GM19452 (cell line): ENCODE measurements at regions not wholly inside any gene's neighbourhood (a gene's known extent, or its start where the extent isn't known, plus 50 kb on each side); places are given as distances from the start of the nearest gene placed in this dataset.
"Not testable (repeated sequence)": the region's sequence is repeated elsewhere in the genome, so short reads cannot be mapped to it uniquely, and the experiment has no call there.

Experiments used
- ATAC-seq: cut with Tn5 transposase; IDR thresholded peaks from one replicate; pipeline ENCODE4 v1.9.1; 2021; ENCODE audit not compliant: unreplicated experiment

DNA sequence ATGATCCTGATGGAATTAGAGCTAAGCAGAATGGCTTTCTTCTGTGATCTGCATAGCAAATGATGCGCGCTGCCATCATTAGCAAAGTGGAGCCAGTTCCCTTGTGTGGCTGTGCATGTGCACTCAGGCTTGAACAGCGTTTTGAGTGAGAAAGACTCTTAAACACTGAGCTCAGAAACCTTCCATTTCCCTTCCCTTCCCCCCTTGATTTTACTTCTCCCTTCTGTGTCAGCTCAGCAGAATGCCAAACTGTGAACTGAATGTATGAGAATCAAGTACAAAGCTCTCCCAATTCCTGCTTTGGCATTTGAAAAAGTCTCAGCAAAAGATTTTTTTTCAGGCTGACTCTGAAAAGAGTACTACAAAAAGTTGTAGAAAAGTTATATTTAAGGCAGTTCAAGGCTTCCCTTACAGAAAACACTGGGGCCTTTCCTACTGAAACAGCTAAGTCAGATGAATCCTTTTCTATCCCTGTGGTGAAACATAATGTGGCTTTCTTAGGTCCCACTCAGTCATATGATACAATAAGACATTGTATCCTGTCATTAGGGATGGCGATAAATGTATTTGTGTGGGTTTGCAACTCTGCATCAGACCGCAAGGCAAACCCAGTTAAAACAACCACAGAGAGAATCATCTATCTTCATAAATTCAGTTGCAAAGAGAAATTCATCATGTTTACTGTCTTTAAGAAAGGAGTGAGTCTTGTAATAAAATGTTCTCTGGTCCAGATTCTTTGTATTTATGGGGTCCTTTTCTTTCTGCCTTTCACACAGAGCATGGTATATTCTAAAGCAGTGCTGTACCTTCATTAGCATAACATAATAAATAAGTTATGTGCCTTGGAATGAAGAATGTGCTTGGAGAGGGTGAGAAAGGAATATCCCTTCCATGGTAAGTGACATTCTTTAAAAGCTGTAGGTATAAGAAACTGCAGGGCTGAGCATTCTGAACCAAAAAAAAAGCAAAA, 222.6 kb downstream of the CAAP1 start:
- ATAC-seq, result no peak

DNA sequence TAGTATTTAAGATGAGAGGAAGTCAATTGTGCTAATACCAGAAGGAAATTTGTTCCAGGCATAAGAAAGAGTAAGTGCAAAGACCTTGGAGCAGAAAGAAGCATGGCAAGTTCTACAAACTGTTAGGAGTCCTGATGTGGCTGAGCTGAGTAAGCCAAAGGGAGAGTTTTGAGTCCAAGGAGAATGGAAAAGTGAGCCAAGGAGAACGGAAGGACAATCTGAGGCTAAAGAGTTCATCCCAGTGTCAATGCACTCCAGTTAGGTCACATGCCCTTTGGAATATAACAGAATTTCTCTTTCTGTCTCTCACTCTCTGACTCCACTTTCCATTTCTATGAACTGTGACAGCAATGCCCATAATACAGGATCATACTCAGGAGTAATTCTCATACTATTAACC, 224.7 kb downstream of the CAAP1 start:
- no peak for ATAC-seq

- ATAC-seq, result no peak
These were observed 226.9 kb downstream of the CAAP1 start for GRCh38 chr9:26665666-26666065.

DNA sequence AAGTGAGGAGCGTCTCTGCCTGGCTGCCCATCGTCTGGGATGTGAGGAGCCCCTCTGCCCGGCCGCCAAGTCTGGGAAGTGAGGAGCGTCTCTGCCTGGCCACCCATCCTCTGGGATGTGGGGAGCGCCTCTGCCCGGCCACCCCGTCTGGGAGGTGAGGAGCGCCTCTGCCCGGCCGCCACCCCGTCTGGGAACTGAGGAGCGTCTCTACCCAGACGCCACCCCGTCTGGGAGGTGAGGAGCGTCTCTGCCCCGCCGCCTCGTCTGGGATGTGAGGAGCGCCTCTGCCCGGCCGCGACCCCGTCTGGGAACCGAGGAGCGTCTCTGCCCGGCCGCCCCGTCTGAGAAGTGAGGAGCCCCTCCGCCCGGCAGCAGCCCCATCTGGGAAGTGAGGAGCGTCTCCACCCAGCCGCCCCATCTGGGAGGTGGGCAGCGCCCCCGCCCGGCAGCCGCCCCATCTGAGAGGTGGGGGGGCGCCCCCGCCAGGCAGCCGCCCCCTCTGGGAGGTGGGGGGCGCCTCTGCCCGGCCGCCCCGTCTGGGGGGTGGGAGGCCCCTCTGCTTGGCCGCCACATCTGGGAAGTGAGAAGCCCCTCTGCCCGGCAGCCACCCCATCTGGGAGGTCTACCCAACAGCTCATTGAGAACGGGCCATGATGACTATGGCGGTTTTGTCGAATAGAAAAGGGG, 228.4 kb downstream of the CAAP1 start:
- not testable (repeated sequence) for ATAC-seq

DNA sequence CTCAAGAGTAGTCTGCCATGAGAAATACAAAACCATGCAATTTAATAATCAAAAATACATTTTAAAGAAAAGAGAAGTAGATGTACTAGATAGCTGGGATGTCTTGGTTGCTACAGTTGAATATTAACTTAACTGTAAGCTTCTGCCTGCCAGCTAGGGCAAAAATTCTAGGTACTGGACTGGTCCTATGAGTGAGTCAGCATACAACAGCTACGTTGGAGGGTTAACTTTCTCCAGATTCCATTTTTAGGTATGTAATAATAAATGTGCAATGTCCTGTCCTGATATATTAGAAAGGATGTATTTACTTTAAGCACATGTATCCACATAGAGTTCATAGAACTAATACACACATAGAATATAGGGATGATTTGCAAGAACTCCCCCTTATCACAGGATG, 230.1 kb downstream of the CAAP1 start:
- no peak for ATAC-seq

- no peak for ATAC-seq
These were observed 234.1 kb downstream of the CAAP1 start for GRCh38 chr9:26658476-26658875.

DNA sequence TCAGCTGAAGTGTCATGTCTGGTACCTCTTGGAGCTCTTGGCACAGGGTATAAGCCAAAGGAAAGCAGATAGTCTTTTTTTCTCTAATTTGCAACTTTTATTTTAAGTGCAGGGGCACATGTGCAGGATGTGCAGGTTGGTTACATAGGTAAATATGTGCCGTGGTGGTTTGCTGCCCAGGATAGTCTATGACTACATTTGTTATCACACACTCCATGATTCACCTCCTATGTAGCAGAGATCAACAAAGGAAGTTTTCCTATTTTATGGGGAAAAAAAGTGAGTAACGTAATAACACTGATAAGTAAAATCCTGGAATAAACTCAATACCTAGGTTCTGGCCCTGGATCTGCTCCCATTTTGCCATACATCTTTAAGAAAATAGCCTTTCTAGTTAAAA, 234.6 kb downstream of the CAAP1 start:
- no peak for ATAC-seq

DNA sequence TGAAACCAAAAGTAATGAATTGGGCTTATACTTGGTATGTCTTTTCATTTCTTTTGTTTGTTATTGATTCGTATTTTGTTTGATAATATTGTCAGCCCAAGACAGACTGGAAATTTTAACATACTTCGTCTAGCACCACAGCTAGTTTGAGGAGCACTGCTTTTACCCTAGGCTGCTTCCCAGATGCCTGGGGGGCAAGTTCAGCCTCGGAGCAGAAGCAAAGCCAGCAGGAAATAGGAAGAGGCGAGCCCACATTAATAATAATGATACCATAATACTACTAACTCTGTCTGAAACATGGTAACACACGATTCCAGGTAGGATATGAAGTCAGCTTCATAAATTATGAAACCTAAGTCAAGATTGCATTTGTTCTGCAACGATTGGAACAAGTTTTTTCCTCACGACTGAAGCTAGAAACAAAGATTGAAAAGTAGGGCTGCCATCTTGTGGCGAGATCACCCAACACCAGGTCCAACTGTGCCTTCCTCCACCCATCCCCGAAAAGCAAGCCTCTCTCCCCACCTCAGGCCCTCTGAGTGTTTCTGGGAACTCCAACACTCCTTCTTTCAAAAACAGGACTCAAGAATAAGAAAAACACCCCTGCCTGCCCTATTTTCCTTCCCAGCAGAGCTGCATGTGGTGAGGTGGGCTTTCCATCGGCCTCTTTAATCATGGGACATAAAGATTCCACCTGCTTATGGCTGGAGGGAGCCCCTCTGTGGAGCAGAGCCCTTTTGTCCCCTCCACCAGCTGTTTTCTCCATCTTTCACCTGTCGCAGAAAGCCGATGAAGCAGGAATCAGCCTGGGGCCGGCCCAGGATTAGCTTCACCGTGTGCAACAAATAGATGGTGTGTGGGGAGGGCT, 236.4 kb downstream of the CAAP1 start:
- no peak for ATAC-seq

DNA sequence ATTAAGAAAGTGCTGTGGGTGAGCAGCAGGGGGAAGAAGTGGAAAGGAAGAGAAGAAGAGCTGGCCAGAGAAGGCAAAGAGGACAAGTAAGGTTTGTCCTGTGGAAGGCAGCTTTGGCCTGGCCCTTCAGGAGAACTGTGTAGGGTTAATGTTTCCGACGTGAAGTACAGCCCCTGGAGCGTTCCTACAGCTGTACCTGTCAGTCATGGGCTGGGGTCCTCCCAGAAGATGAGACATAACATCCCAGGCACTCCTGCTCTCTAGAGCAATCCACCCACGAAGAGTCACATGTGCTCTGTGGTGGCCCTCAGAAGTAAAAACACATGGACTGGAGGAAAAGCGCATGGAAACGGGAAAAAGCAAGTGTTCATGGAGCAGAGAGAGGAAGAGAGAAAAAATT, 237.4 kb downstream of the CAAP1 start:
- ATAC-seq, result no peak

DNA sequence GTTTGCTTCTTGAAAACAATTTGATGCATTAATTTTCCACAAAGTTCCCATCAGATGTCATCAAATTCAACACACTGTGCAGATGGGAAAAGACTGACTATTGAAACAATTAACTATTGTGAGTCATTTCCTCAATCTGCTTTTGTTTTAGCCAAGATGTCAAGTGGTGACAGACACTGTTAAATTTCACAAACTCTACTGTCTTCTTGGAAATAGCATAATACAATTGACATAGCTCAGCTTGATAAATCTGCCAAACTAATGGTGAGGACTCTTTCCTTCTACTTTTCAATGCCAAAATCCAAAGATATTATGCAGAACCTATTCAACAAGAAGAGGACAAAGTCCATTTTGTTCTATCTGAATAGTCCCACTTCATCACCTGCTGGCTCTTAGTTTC, 242.3 kb downstream of the CAAP1 start:
- ATAC-seq, result no peak

GRCh38 chr9:26643826-26644225, 248.8 kb downstream of the CAAP1 start:
- no peak for ATAC-seq

DNA sequence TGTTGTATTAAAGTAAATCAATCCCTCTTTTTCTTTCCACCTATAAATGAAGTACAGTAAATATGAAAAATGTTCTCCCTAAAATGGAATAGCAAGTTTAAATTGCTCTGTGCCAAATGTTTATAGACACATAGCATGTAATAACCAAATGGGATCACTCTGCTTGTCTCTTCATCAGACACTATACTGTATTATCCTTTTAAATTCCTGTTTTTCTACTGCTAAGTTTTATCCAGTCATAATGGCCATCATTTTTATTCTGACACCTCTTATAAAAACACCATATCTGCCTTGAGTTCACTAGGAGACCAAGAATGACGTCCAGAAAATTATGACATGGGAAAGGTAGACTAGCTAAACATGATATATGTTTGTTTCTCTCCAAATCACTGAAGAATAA, 252.8 kb downstream of the CAAP1 start:
- ATAC-seq, result no peak

- no peak for ATAC-seq
These were observed 255.5 kb downstream of the CAAP1 start for GRCh38 chr9:26637101-26637500.

GRCh38 chr9:26613851-26614350, 278.7 kb downstream of the CAAP1 start:
- not testable (repeated sequence) for ATAC-seq

- ATAC-seq, result no peak
These were observed 280.4 kb downstream of the CAAP1 start for GRCh38 chr9:26612211-26612610.

DNA sequence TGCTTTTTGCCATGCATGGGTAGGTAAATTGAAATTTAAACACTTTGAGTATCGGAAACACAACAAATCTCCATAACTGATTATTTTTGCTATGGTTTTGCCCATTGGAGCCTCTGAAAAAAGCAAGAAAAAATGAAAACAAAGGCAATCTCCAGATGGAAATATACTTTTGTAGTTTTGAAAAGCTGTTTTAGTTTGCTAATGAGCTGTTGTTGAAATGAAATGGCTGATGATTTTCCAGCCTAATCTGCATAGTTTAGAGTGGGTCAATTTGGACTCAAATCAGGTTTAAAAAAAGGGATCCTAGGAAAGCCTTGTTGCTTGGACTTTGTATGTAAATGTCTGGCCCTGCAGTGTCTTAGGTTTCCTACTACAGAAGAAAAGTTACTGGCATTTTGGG, 285.8 kb downstream of the CAAP1 start:
- no peak for ATAC-seq

DNA sequence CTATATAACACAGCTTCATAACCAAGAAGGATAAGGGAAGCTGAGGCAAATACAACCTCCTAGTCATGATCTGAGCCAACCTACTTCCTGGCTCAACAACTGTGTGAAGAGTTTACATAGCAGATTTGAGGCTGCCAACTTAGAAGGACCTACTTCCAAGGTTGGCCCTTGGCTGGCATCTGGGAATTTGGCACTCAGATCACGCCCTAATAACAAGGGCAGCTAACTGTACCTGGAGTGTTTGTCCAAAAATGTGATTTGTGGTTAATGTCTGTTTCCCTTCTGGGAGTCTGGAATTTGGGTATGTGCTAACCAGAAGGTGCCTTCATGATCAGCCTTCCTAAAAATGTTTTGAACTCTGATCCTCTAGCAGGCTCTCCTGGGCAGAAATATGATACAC, 287.2 kb downstream of the CAAP1 start:
- ATAC-seq, result no peak

DNA sequence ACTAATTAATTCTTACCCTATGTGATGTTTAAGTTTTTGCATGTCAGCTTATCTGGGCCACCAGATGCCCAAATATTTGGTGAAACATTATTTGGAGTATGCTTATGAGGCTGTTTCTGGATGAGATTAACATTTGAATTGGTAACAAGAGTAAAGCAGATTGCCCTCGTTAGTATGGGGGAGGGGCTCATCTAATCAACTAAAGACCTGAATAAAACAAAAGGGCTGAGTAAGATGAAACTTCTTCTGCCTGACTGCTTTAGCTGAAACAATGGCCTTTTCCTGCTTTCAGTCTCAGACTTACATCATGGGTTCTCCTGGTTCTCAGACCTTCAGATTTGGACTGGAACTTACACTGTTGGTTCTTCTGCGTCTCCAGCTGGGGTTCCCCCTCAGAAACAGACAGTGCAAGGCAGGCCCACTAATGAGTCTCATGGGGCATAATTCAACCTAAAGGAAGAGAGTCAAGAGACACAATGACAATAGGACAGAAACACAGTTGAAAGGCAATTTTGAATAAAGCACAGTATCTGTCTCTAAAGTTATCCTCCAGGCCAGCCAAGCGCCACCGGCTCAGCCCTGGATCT, 288.4 kb downstream of the CAAP1 start:
- no peak for ATAC-seq

- no peak for ATAC-seq
These were observed 289.0 kb downstream of the CAAP1 start for GRCh38 chr9:26603617-26604016.

DNA sequence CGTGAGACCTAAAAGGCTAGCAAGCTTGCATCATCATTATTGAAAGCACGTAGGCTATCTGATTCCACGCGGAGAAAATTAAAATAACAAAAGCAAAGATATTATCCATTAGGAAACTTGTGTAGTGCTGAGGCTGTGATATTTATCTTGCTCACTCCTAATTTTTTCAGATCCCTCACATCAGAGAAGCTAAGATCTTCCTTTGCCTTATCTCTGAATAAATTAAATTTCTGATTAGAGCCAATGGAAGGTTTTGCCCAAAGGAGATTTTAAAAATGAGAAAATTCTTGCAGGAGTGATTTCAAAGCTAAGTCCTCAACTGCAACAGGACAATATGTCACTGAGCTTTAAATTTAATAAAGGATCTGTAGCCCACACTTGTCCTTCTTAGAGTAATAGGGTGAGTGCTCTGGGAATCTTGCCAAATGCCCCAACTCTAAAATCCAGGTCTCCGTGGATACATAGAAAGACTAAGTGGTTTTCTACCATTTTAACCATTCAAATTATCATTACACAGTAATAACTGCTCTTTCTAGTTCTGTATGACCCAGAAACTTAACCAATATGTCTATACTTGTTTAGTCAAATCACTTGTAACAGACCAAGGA, 295.0 kb downstream of the CAAP1 start:
- no peak for ATAC-seq
